Stimulated activated CD8-positive, alpha-beta memory T cell treated with anti-CD3 and anti-CD28 coated beads, Interleukin-7, amount 100 ng/mL, for 4 hours (primary cell): ENCODE measurements at regions not wholly inside any gene's neighbourhood (a gene's known extent, or its start where the extent isn't known, plus 50 kb on each side); places are given as distances from the start of the nearest gene placed in this dataset.
"Not testable (repeated sequence)": the region's sequence is repeated elsewhere in the genome, so short reads cannot be mapped to it uniquely, and the experiment has no call there.

Source experiments
- DNase-seq, 2 donors: peaks; one replicate each; pipeline ENCODE4 v3.0.0-alpha.2; 2020; ENCODE audit warnings: low read depth in 2 of 2

GRCh38 chr1:22196041-22196440, 53.1 kb upstream of the WNT4 start:
- no peak for DNase-seq

GRCh38 chr1:22196641-22197040, 53.7 kb upstream of the WNT4 start:
- no peak for DNase-seq

GRCh38 chr1:22197644-22198043, 54.7 kb upstream of the WNT4 start:
- DNase-seq, result no peak

DNA sequence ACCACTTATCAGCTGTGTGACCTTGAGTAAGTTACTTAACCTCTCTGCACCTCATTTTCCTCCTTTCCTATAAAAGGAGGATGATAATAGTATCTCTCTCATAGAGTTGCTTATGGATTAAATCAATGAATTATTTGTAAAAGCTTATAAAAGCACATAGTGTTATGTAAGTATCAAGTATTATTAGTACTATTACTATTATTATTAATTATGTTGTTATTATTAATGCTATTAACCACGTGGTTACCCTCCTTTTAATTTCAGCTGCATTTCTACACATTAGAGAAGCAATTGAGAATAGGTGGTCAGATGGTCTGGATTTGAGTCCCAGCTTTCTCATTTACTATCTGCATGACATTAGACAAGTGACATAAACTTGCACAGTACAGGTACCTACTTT, 58.1 kb upstream of the WNT4 start:
- no peak for DNase-seq

- DNase-seq, result no peak
Measured at GRCh38 chr1:22203335-22203734, 60.4 kb upstream of the WNT4 start.

GRCh38 chr1:22204057-22204840, 61.4 kb upstream of the WNT4 start:
- no peak for DNase-seq

DNA sequence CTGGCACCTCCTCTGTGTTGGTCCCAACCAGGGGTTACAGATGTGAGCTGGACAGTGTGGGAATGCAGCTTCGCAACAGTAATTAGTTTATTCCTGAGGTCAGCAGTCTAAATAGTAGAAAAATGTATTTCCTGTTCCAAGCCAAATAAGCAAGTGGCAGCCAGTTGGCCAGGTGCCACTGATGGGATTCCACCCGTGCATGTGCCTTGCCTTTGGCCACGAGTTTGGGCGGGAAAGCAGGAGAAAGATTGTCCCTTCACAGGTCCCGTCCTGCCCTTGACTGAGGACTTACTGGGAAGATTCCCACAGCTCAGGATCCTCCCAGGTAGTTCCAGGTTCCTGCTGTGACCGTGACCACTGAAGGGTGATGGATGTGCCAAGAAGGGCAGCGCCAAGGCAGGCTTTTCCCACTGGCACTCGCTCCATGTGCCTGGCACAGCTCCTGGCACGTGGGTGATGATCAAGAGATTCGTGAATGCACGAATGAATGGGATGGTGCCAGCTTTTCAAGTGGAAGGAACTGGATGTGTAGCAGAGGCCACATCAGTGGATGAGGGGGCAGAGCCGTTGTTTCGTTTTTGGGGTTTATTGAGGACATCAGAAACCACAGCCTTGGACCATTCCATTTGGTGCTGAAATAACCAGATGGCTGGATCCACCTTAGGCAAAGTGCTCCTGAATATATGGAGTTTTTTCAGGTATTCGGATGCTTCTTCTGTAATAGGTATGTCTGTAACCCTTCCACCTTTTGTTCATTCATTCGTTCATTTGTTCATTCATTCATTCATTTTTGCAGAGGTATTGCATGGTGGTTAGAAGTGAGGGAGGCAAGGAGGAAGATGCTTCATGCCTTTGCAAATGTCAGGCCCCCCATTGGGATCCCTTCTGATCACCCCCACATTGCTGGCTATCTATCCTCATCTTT, 62.4 kb upstream of the WNT4 start:
- DNase-seq, result no peak

- no peak for DNase-seq
Measured at GRCh38 chr1:22206551-22207125, 63.7 kb upstream of the WNT4 start.

- no peak for DNase-seq
Measured at GRCh38 chr1:22207511-22208267, 64.8 kb upstream of the WNT4 start.

GRCh38 chr1:22208268-22208972, 65.5 kb upstream of the WNT4 start:
- no peak for DNase-seq

DNA sequence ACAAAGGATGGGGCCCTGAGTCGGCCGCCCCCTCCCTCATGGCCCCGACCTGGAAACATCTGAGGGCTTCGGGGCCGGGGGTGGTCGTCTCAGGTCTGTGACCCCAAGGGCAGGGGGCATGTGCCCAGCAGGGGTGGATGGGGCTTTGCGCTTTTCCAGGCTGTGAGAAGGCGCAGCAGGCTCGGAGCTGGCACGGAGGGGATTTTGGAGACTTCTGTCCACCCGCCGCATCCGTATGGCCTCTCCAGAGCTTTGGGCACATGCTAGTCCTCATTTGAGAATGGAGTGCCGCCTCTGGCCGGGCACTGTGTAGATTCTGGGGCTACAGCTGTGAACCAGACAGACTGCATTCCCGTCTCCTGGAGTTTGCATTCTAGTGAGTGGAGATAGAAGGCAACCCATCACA, 66.1 kb upstream of the WNT4 start:
- no peak for DNase-seq

DNA sequence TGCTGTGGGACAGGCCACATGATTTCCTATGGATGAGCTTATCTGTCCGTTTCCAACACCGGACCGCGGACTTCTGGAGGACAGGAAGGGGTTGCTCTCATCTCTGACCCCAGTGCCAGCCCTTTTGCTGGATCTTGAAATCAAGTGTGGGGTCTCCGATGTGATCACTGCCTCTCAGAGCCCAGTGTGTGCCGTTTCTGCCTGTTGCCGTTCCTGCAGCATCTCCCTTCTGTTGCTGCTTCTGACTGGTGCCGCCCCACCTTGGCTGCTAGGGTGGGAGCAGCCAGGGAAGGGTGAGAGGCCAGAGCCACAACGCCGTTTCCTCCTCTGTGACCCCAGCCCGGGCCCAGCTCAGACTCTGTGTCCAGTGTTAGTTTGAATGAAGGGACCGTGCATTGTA, 67.3 kb upstream of the WNT4 start:
- no peak for DNase-seq

DNA sequence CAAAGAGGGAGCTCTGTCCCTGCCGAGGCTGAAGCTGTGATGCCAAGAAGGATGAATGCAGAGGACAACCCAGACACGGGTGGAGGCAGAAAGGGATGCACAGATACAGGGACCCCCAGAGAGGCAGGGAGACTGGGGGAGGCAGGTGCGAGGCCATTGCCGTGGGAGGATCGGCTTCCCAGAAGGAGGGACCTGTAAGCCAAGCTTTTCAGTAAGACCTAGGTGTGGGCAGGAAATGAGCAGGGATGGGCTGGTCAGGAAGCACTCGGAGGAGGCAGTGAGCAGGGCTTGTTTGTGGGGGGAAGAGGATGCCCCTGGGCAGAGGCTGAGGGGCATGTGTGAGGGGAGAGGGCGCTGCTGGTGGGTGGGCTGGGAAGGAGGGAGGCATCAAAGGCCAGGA, 67.7 kb upstream of the WNT4 start:
- no peak for DNase-seq

- not testable (repeated sequence) for DNase-seq
Measured at GRCh38 chr1:22211459-22211858, 68.6 kb upstream of the WNT4 start.

DNA sequence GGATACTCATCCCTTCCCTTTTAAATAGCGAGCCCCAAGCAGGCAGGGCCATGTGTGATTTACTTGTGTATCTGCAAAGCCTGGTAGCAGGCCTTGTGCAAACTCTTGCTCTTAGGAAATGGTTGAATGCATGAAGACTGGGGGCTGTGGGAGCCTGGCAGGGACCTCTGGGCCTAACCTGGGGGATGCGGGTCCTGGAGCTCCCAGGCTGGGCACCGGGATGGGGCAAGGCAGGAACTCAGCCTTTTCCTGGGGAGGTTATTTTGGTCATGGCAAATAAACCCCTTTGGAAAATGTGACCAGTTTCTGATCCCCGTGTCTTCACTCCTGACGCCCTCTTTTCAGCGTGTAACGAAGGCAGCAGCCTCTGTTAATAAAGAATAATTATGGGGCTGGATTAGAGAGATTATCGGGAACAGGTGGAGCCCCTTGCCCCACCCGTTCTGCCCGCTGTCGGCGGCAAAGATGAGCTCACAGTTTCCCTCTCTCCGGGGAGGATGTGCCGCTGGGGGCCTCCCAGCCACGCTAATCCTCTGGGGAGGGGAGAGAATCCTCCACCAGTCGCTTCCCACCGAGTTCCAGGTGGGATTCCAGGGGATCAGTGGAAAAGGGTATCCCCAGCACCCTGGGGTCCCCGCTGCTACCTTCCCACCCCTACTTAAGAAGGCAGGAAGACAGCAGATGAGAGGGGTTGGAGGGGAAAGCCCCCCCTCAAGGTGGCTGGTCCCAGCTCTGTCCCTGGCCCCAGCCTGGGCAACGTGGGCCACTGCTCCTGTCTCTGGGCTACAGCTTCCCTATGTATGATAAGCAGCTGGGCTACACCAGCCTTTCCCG, 69.7 kb upstream of the WNT4 start:
- DNase-seq, result no peak

DNA sequence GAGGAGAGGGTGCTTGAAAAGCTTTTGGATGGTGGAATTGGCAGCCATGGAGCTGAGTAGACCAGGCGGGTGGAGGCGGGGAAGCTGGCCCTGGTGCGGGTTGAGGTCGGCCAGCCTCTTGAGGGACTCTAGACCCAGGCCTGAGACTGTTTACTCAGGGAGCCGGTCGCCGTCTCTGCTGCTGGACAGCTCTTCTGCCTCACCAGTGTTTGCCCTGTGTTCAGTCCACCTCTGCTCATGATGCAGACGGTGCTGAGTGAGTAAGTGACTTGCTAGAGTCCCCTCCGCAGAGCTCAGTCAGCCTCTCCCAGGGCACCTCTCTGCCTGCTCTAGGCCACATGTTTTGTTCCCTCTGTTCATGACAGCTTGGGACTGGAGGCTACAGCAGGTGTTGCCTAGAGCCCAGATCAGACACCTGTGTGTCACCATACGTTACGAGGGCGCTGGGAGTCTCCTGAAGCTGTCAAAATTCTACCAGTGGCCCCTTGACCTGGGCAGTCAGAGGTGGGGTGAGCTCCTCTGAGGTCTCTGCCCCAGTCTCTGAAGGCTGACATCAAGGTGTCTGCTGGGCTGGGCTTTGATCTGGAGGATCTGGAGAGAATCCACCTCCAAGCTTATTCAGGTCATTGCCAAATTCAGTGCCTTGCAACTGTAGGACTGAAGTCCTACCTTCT, 73.5 kb upstream of the WNT4 start:
- DNase-seq, result no peak

DNA sequence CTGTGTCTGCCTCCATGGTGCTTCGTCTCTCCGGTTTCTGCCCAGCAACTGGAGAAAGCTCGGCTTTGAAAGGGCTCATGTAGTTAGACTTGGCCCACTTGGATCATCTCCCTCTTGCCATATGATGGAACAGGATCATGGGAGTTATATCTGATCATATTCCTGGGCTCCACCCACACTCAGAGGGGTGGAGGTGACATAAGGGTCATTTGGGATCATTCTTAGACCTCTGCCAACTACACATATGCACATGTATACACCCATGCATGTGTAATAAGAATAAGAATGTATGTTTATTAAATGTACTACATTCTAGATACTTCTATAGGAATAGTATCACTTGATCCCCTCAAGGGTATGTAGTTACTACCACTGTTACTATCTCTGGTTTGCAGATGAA, 74.1 kb upstream of the WNT4 start:
- DNase-seq, result no peak

GRCh38 chr1:22217811-22218460, 75.0 kb upstream of the WNT4 start:
- DNase-seq, result no peak

DNA sequence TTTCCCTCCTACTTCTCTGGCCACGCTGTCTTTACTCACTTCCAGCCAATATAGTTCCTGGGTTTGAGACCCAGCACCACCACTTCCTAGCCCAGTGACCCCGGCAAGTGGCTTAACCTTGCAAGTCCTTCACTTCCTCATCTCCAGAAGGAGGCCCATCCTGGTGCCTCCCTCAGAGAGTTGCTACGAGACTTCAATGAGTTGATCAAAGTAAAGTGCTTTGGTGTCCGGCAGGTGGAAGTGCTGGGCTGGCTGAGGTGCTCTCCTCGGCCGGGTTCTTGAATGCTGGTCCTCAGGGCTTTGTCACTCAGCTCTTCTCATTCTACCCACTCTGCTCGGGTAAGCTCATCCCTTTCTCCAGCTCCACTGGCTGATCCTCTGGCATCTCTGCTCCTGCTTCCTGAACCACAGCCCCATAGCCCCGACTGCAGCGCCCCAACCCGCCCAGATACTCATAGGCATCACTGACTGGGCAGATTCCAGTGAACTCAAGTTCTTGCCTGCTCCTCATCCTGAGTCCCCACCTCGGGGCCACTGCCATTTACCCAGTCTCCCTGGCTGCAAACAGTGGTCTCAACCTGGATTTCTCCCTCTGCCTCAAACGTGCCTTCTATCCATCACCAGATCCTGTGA, 75.8 kb upstream of the WNT4 start:
- DNase-seq, result no peak
